ENCODE measurements at regions not wholly inside any gene's neighbourhood (a gene's known extent, or its start where the extent isn't known, plus 50 kb on each side); places are given as distances from the start of the nearest gene placed in this dataset.
"Not testable (repeated sequence)": the region's sequence is repeated elsewhere in the genome, so short reads cannot be mapped to it uniquely, and the experiment has no call there.

- no peak for DNase-seq (ENCODE audit: low read depth)
Measured at GRCh38 chr3:130800829-130801228, 54.2 kb upstream of the PIK3R4 start.

GRCh38 chr3:130801473-130801872, 54.8 kb upstream of the PIK3R4 start:
- DNase-seq (ENCODE audit: low read depth): no peak

- DNase-seq (ENCODE audit: low read depth): no peak
Measured at GRCh38 chr3:130811557-130811956, 64.9 kb upstream of the PIK3R4 start.

- no peak for DNase-seq (ENCODE audit: low read depth)
Measured at GRCh38 chr3:130814691-130815472, 68.3 kb upstream of the PIK3R4 start.

GRCh38 chr3:130816561-130817445, 70.2 kb upstream of the PIK3R4 start:
- DNase-seq (ENCODE audit: low read depth): no peak

GRCh38 chr3:130818066-130818465, 71.4 kb upstream of the PIK3R4 start:
- not testable (repeated sequence) for DNase-seq (ENCODE audit: low read depth)

- peak; percentile 24 for DNase-seq (ENCODE audit: low read depth)
Measured at GRCh38 chr3:130820976-130821375, 72.9 kb upstream of the ATP2C1 start.

GRCh38 chr3:130821806-130822205, 72.1 kb upstream of the ATP2C1 start:
- DNase-seq (ENCODE audit: low read depth): no peak

GRCh38 chr3:130823241-130823884, 70.5 kb upstream of the ATP2C1 start:
- DNase-seq (ENCODE audit: low read depth): no peak

- DNase-seq (ENCODE audit: low read depth): no peak
Measured at GRCh38 chr3:130823996-130824395, 69.9 kb upstream of the ATP2C1 start.

GRCh38 chr3:130825762-130826299, 68.1 kb upstream of the ATP2C1 start:
- DNase-seq (ENCODE audit: low read depth): no peak

GRCh38 chr3:130826516-130827182, 67.2 kb upstream of the ATP2C1 start:
- no peak for DNase-seq (ENCODE audit: low read depth)

- DNase-seq (ENCODE audit: low read depth): no peak
Measured at GRCh38 chr3:130827486-130827885, 66.4 kb upstream of the ATP2C1 start.

GRCh38 chr3:130828948-130829947, 64.6 kb upstream of the ATP2C1 start:
- DNase-seq (ENCODE audit: low read depth): no peak

- no peak for DNase-seq (ENCODE audit: low read depth)
Measured at GRCh38 chr3:130831719-130832400, 62.0 kb upstream of the ATP2C1 start.

- DNase-seq (ENCODE audit: low read depth): not testable (repeated sequence)
Measured at GRCh38 chr3:130832401-130832746, 61.5 kb upstream of the ATP2C1 start.

GRCh38 chr3:130834476-130834875, 59.4 kb upstream of the ATP2C1 start:
- DNase-seq (ENCODE audit: low read depth): peak; percentile 9

- DNase-seq (ENCODE audit: low read depth): no peak
Measured at GRCh38 chr3:130835483-130835882, 58.4 kb upstream of the ATP2C1 start.

- DNase-seq (ENCODE audit: low read depth): no peak
Measured at GRCh38 chr3:130838898-130839600, 54.8 kb upstream of the ATP2C1 start.
